OCI-LY1 (cell line): ENCODE measurements at regions not wholly inside any gene's neighbourhood (a gene's known extent, or its start where the extent isn't known, plus 50 kb on each side); places are given as distances from the start of the nearest gene placed in this dataset.

Experiments used
- CTCF ChIP-seq: fragments of 200-600 bp; sonication (generic), shearing (Covaris generic); IDR thresholded peaks from 2 replicates; pipeline ENCODE4 v1.5.1; 2017; ENCODE audit warnings: mild to moderate bottlenecking, antibody characterized with exemption, low read length, moderate library complexity, mixed read lengths
- EZH2 ChIP-seq: fragments of 200-600 bp; sonication (generic), shearing (Covaris generic); IDR thresholded peaks from 2 replicates; pipeline ENCODE4 v1.8.0; 2017; ENCODE audit warnings: borderline replicate concordance, mixed run types, mild to moderate bottlenecking, antibody characterized with exemption, low read length, moderate library complexity, mixed read lengths

DNA sequence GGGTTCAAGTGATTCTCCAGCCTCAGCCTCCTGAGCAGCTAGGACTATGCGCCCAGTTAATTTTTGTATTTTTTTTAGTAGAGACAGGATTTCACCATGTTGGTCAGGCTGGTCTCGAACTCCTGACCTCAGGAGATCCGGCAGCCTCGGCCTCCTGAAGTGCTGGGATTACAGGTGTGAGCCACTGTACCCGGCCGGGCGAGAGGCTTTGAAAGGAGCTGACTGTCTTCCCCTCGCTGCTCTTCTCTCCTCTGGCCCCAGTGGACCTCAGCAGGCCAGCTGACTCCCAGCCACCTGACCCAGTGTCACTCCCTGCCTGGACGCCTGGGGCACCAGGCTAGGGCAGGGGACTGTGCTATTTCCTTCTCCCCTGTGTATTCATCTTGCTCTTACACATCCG, 89.5 kb upstream of the ANKRD55 start:
- TF ChIP-seq CTCF (no peak), EZH2 (no peak)
